GM12878 (cell line): ENCODE measurements at regions not wholly inside any gene's neighbourhood (a gene's known extent, or its start where the extent isn't known, plus 50 kb on each side); places are given as distances from the start of the nearest gene placed in this dataset.

Experiments
- ATAC-seq: fragments of 200-7000 bp; cut with Tn5 transposase; 3 replicates; pipeline ENCODE4 v1.9.1; 2020; ENCODE audit warnings: mild to moderate bottlenecking, moderate library complexity
- BruUV-seq: library from RNA; stranded (reverse); fragments of 400-500 nt; replicated peaks from 2 replicates; lab custom pipeline; 2021; lab: Mats Ljungman, UMichigan
- CTCF ChIA-PET: fragments of 300-600 bp; sonication (Branson Sonifier 250); formaldehyde crosslinking; extraction: SDS; loops from one replicate; lab custom pipeline; 2021; ENCODE audit warnings: inconsistent platforms; lab: Yijun Ruan, JAX
- POLR2A ChIA-PET: fragments of 350-600 bp; formaldehyde crosslinking; extraction: SDS; loops from one replicate; lab custom pipeline; 2021; ENCODE audit warnings: inconsistent platforms; lab: Charles Lee
- RAD21 ChIA-PET: fragments of 300-600 bp; sonication (Branson Sonifier 250); formaldehyde crosslinking; loops from one replicate; lab custom pipeline; 2023; ENCODE audit warnings: antibody characterized with exemption; ENCODE audit not compliant: unreplicated experiment; lab: Charles Lee
- SMC1A ChIA-PET: fragments of 300-600 bp; sonication (Branson Sonifier 250); formaldehyde crosslinking; loops from one replicate; lab custom pipeline; 2023; ENCODE audit not compliant: unreplicated experiment, uncharacterized antibody; lab: Charles Lee
- DNase-seq: peaks from one replicate; pipeline ENCODE4 v3.0.0-alpha.2; 2011; ENCODE audit warnings: low read depth, low spot score
- FAIRE-seq: peaks from 3 replicates; lab custom pipeline; 2011; peaks lifted over from hg19 to GRCh38; lab: Jason Lieb, UNC
- H2AFZ ChIP-seq: 2 replicates; pipeline ENCODE4 v1.6.0; 2011; ENCODE audit warnings: low read depth, low read length, control low read depth; ENCODE audit not compliant: control insufficient read depth
- H3K27ac ChIP-seq: 2 replicates; pipeline ENCODE4 v1.5.1; 2011; ENCODE audit warnings: control low read depth; ENCODE audit not compliant: control insufficient read depth, insufficient read depth
- H3K27me3 ChIP-seq, 2 experiments: replicated peaks in 1 of 2; 2 replicates each; pipeline versions ENCODE4 v1.6.0 to v1.6.1; 2011; ENCODE audit warnings: low read length in 1 of 2; ENCODE audit not compliant: control insufficient read depth in 2 of 2, insufficient read depth in 2 of 2
- H3K36me3 ChIP-seq, 2 experiments: 2 replicates each; pipeline ENCODE4 v1.5.1; 2011; ENCODE audit warnings: low read length in 1 of 2; ENCODE audit not compliant: control insufficient read depth in 2 of 2, insufficient read depth in 2 of 2
- H3K4me1 ChIP-seq: 2 replicates; pipeline ENCODE4 v1.6.1; 2011; ENCODE audit warnings: mild to moderate bottlenecking, low read length, moderate library complexity, mixed read lengths; ENCODE audit not compliant: control insufficient read depth, insufficient read depth
- H3K4me2 ChIP-seq: 2 replicates; pipeline ENCODE4 v1.6.0; 2011; ENCODE audit warnings: control low read depth; ENCODE audit not compliant: control insufficient read depth, insufficient read depth
- H3K4me3 ChIP-seq: fragments of 200-600 bp; sonication (generic); 2 replicates; pipeline ENCODE4 v1.5.1; 2016
- H3K79me2 ChIP-seq: 2 replicates; pipeline ENCODE4 v1.6.0; 2011; ENCODE audit warnings: low read length; ENCODE audit not compliant: control insufficient read depth, insufficient read depth
- H3K9ac ChIP-seq: 2 replicates; pipeline ENCODE4 v1.8.0; 2011; ENCODE audit warnings: low read length, control low read depth, mixed read lengths; ENCODE audit not compliant: control insufficient read depth, insufficient read depth
- H3K9me3 ChIP-seq: replicated peaks from 3 replicates; pipeline ENCODE4 v1.5.1; 2011; ENCODE audit warnings: mild to moderate bottlenecking, low read length; ENCODE audit not compliant: control insufficient read depth, insufficient read depth
- H4K20me1 ChIP-seq: 2 replicates; pipeline ENCODE4 v1.6.0; 2011; ENCODE audit not compliant: control insufficient read depth, insufficient read depth
- BHLHE40 ChIP-seq, 2 experiments: fragments of 450-650 bp in 1 of 2; IDR thresholded peaks; 2 replicates each; pipeline ENCODE4 v1.6.1; 2011 to 2017; ENCODE audit warnings: low read depth in 2 of 2, borderline replicate concordance in 1 of 2, improper control_type of control experiment in 1 of 2, low read length in 1 of 2, mild to moderate bottlenecking in 1 of 2
- CHD2 ChIP-seq: IDR thresholded peaks from 2 replicates; pipeline ENCODE4 v1.6.1; 2011; ENCODE audit warnings: low read depth, low read length, improper control_type of control experiment, borderline replicate concordance
- CUX1 ChIP-seq: IDR thresholded peaks from 2 replicates; pipeline ENCODE4 v1.6.1; 2012; ENCODE audit warnings: improper control_type of control experiment, low read depth, low read length; ENCODE audit not compliant: insufficient replicate concordance
- FOXM1 ChIP-seq: IDR thresholded peaks from 2 replicates; pipeline ENCODE4 v1.6.1; 2012; ENCODE audit warnings: low read depth, mild to moderate bottlenecking, inconsistent platforms, low read length, moderate library complexity
- IRF5 ChIP-seq: fragments of 450-650 bp; IDR thresholded peaks from 2 replicates; pipeline ENCODE4 v1.6.1; 2017; ENCODE audit warnings: borderline replicate concordance
- MLLT1 ChIP-seq: fragments of 450-650 bp; IDR thresholded peaks from 2 replicates; pipeline ENCODE4 v1.6.1; 2016; ENCODE audit warnings: mild to moderate bottlenecking
- MXI1 ChIP-seq: fragments of 150-350 bp; IDR thresholded peaks from 2 replicates; pipeline ENCODE4 v1.6.1; 2011; ENCODE audit warnings: low read depth, mild to moderate bottlenecking, inconsistent platforms, low read length, improper control_type of control experiment
- POLR2AphosphoS2 ChIP-seq: IDR thresholded peaks from 2 replicates; pipeline ENCODE4 v1.6.1; 2011; ENCODE audit warnings: low read depth, mild to moderate bottlenecking, low read length, improper control_type of control experiment, moderate library complexity
- RAD21 ChIP-seq: IDR thresholded peaks from 2 replicates; pipeline ENCODE4 v1.6.1; 2011; ENCODE audit warnings: mild to moderate bottlenecking, low read depth, low read length, moderate library complexity; ENCODE audit not compliant: insufficient read depth
- TARDBP ChIP-seq: IDR thresholded peaks from 2 replicates; pipeline ENCODE4 v1.6.1; 2016; ENCODE audit warnings: borderline replicate concordance
- TCF12 ChIP-seq: IDR thresholded peaks from 2 replicates; pipeline ENCODE4 v1.6.1; 2011; ENCODE audit warnings: low read depth, mild to moderate bottlenecking, low read length
- ZBTB11 ChIP-seq: fragments of 450-650 bp; formaldehyde crosslinking; IDR thresholded peaks from 2 replicates; pipeline ENCODE4 v1.5.0; 2022; ENCODE audit warnings: mild to moderate bottlenecking, missing genetic modification characterization
- WGBS: methylation state at CpG from one replicate; pipeline ENCODE4 v1.1.6; 2016; ENCODE audit warnings: low lambda C conversion rate; ENCODE audit not compliant: insufficient replicate concordance, insufficient coverage; ENCODE audit errors: missing lambda C conversion rate; 5-methylcytosine and 5-hydroxymethylcytosine counted together
- in situ Hi-C: fragments of 300-500 bp; cut with MboI; formaldehyde crosslinking; loops from 9 replicates; pipeline ENCODE4 v1.14.3; 2018; ENCODE audit warnings: mixed read lengths
- intact Hi-C: fragments of 100-400 bp; cut with micrococcal nuclease; formaldehyde crosslinking; loops from one replicate; pipeline ENCODE4 v1.14.2; 2022; ENCODE audit not compliant: unreplicated experiment

- H2AFZ ChIP-seq: no peak overlapping the region
- ChIA-PET RAD21 (no interaction called here), SMC1A (interaction anchor here (0.8 kb wide), 1 partner anchor 11 kb away, joined by 3 read pairs; no protein-coding TSS in a partner anchor), CTCF (interaction anchor here (0.7 to 1.0 kb wide), 2 partner anchors 11 to 204 kb away, joined by 3 to 4 read pairs; no protein-coding TSS in a partner anchor), POLR2A (interaction anchor here (0.5 kb wide), 1 partner anchor 11 kb away, joined by 3 read pairs; no protein-coding TSS in a partner anchor)
- H3K27me3 ChIP-seq: no peaks in the 10 kb centered on the region
- no peaks in the 10 kb centered on the region for H3K4me1 ChIP-seq
- no peaks in the 10 kb centered on the region for H4K20me1 ChIP-seq
- WGBS: 35% methylated on average over 2 of the region's 2 CpGs
- H3K9me3 ChIP-seq: no peaks in the 10 kb centered on the region
- H3K27ac ChIP-seq: no peak overlapping the region
- DNase-seq (no peak), FAIRE-seq (no peak), ATAC-seq (no peak)
- no TSS peak for BruUV-seq
- H3K79me2 ChIP-seq: no peaks in the 10 kb centered on the region
- H3K9ac ChIP-seq: no peak overlapping the region
- H3K4me3 ChIP-seq: no peak overlapping the region
- in situ Hi-C loops (loop anchor here (5.0 kb wide), 1 partner anchor 459 kb away; no protein-coding TSS in a partner anchor), intact Hi-C loops (loop anchor here (10.0 kb wide), 1 partner anchor 204 kb away; no protein-coding TSS in a partner anchor)
- no peaks in the 10 kb centered on the region for H3K36me3 ChIP-seq
- no peak overlapping the region for H3K4me2 ChIP-seq
- TF ChIP-seq POLR2AphosphoS2 (no peak), MXI1 (no peak), CUX1 (no peak), BHLHE40 (IDR thresholded peaks at IDR 0.05; ENCODE audit: borderline replicate concordance in 1 of 2, low read depth in 2 of 2, low read length in 1 of 2) (no peak), RAD21 (no peak), CHD2 (no peak), TARDBP (no peak), ZBTB11 (no peak), IRF5 (no peak), FOXM1 (no peak), TCF12 (no peak), MLLT1 (no peak)
These were observed 104.3 kb upstream of the TMC3 start for GRCh38 chr15:81478354-81478753.
